Spleen (tissue), 11 donors: ENCODE measurements at regions not wholly inside any gene's neighbourhood (a gene's known extent, or its start where the extent isn't known, plus 50 kb on each side); places are given as distances from the start of the nearest gene placed in this dataset.

Experiments
- DNase-seq: peaks from one replicate; pipeline ENCODE4 v3.0.0-alpha.2; 2020
- H3K27ac ChIP-seq, 8 donors: fragments of 200-600 bp; sonication (generic) in 7 of 8; 1 replicate in 4 of 8; 2 replicates in 4 of 8; pipeline versions ENCODE4 v1.5.0 to v1.8.0; 2016 to 2021; ENCODE audit warnings: inconsistent platforms in 4 of 8, mild to moderate bottlenecking in 4 of 8, moderate library complexity in 1 of 8
- H3K27me3 ChIP-seq, 7 donors: fragments of 200-600 bp; sonication (generic) in 6 of 7; replicated peaks in 1 of 7; 1 replicate in 4 of 7; 2 replicates in 3 of 7; pipeline versions ENCODE4 v1.5.0 to v1.8.0; 2016 to 2021; ENCODE audit warnings: inconsistent platforms in 3 of 7, mild to moderate bottlenecking in 1 of 7
- H3K36me3 ChIP-seq, 6 donors: fragments of 200-600 bp; sonication (generic) in 5 of 6; 1 replicate in 4 of 6; 2 replicates in 2 of 6; pipeline versions ENCODE4 v1.5.0 to v1.8.0; 2016 to 2021; ENCODE audit warnings: inconsistent platforms in 2 of 6
- H3K4me1 ChIP-seq, 6 donors: fragments of 200-600 bp; sonication (generic) in 5 of 6; 1 replicate in 3 of 6; 2 replicates in 3 of 6; pipeline versions ENCODE4 v1.5.0 to v1.8.0; 2016 to 2021; ENCODE audit warnings: inconsistent platforms in 3 of 6
- H3K4me3 ChIP-seq, 8 donors: fragments of 200-600 bp; sonication (generic) in 7 of 8; 1 replicate in 4 of 8; 2 replicates in 4 of 8; pipeline versions ENCODE4 v1.5.0 to v1.8.0; 2016 to 2021; ENCODE audit warnings: inconsistent platforms in 4 of 8, mild to moderate bottlenecking in 4 of 8, moderate library complexity in 2 of 8
- H3K9me3 ChIP-seq, 8 donors: fragments of 200-600 bp; sonication (generic) in 7 of 8; 1 replicate in 4 of 8; 2 replicates in 4 of 8; pipeline versions ENCODE4 v1.5.0 to v1.8.0; 2016 to 2021; ENCODE audit warnings: inconsistent platforms in 4 of 8
- CTCF ChIP-seq, 11 experiments: fragments of 200-600 bp in 7 of 11; fragments of 450-650 bp in 4 of 11; sonication (generic) in 4 of 11; IDR thresholded peaks in 8 of 11; conservative IDR thresholded peaks in 3 of 11; 1 replicate in 7 of 11; 2 replicates in 4 of 11; pipeline versions ENCODE4 v1.4.0 to v1.8.0; 2016 to 2021; ENCODE audit warnings: antibody characterized with exemption in 11 of 11, inconsistent platforms in 4 of 11, mild to moderate bottlenecking in 1 of 11
- POLR2A ChIP-seq, 3 donors: fragments of 450-650 bp; IDR thresholded peaks; one replicate each; pipeline ENCODE4 v1.5.1; 2017; ENCODE audit warnings: antibody characterized with exemption in 3 of 3, mild to moderate bottlenecking in 1 of 3
- POLR2AphosphoS5 ChIP-seq, 3 donors: sonication (generic); formaldehyde crosslinking; IDR thresholded peaks; one replicate each; pipeline ENCODE4 v1.5.1; 2017; ENCODE audit warnings: antibody characterized with exemption in 3 of 3
- WGBS, 5 donors: extraction: QIAGEN DNeasy Blood & Tissue Kit in 3 of 5; methylation state at CpG; one replicate each; pipeline versions ENCODE4 v1.1.5 to v1.1.7; 2013 to 2018; 5-methylcytosine and 5-hydroxymethylcytosine counted together
- intact Hi-C: fragments of 100-400 bp; cut with DNase I; formaldehyde crosslinking; loops from one replicate; pipeline ENCODE4 v1.15.0; 2023; ENCODE audit warnings: low total_unique reads
- donor health status: healthy with polysubstance abuse.
- donor health status: DM: no; HTN: no; CAD: no; lungs with moderate emphysema.
- donor health status: DM: no; HTN: no; CAD: no.
- donor health status: Bipolar disorder and iron deficiency.
- donor health status: healthy.
- donor health status: DM: no; HTN: no; CAD: no.
- donor health status: DM: yes; HTN: yes; CAD: no.

DNA sequence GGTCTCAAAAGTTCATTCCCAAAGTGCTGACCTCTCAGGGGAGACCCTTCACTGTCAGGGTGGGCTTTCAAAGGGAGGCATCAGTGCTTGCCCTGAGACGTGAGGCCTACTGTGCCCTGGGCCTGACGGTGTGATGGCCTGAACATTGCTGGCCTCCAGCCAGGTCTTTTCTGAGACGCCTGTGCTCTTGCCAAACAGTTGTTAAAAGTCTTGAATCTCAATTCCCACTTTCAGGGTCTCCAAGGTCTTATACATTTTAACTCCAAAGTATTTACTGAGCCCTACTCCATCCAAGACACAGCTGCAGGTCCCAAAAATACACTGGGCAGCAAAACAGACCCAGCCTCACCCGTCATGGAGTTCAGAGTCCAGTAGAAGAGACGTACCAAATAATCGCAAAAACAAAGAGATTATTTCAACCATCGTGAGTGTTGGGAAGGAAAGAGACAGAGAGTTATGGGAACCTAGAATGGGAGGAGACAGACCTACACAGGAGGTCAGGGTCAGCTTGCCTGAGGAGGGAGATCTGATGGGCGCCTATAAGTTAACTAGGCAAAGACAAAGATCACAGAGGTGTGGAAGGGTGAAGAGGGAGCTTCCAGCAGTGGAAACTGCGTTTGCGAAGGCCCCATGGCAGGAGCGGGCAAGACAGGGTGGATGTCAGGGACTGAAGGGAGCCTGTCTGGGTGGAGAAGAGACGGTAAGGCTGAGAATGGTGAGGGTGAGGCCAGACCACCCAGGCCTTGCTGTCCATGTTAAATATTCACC, 446.3 kb downstream of the PREX1 start:
- intact Hi-C loops, result no loop called here
- no peak for TF ChIP-seq POLR2AphosphoS5 (IDR thresholded peaks at IDR 0.05)
- no peak for TF ChIP-seq CTCF (IDR thresholded peaks at IDR 0.05 in 8 of 11, conservative IDR thresholded peaks at IDR 0.05 in 3 of 11)
- TF ChIP-seq POLR2A (IDR thresholded peaks at IDR 0.05), result no peak
- no peaks in the 10 kb centered on the region for H3K4me1 ChIP-seq
- no peak overlapping the region for H3K27ac ChIP-seq
- H3K4me3 ChIP-seq, result no peak overlapping the region
- 72 to 88% (median 86%) methylated on average over 11 to 12 of the region's 12 CpGs for WGBS, 5 donors
- H3K36me3 ChIP-seq, result no peaks in the 10 kb centered on the region
- H3K27me3 ChIP-seq, result peaks cover 0 to 16% (median 0%) of the 10 kb centered on the region in 7 donors
- no peak for DNase-seq
- H3K9me3 ChIP-seq, result no peaks in the 10 kb centered on the region

DNA sequence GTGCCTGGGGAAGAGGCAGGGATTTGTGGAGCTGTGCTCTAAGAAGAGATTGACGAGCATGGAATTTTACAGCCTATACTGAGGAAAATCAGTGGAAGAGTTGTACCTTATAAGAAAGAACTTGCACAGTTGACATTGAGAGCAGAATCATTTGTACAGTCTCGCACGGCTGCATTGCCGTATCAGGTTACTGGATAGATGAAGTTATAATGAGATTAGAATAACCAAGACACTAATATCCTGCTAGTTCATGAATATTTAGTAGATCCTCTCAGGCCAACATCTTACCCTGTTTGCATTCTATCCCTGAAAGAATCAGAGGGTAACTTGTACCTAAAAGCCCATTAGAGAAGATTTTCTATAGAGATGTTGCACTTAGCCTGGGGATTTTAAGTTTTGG, 447.1 kb downstream of the PREX1 start:
- H3K27ac ChIP-seq, result no peak overlapping the region
- H3K36me3 ChIP-seq, result no peaks in the 10 kb centered on the region
- no peak for DNase-seq
- no peaks in the 10 kb centered on the region for H3K4me1 ChIP-seq
- no peaks in the 10 kb centered on the region for H3K9me3 ChIP-seq
- intact Hi-C loops, result no loop called here
- H3K4me3 ChIP-seq, result no peak overlapping the region
- H3K27me3 ChIP-seq, result peaks cover 0 to 23% (median 0%) of the 10 kb centered on the region in 7 donors
- 93 to 97% (median 95%) methylated on average over 4 of the region's 4 CpGs for WGBS, 5 donors
- TF ChIP-seq POLR2AphosphoS5 (IDR thresholded peaks at IDR 0.05), result no peak
- no peak for TF ChIP-seq POLR2A (IDR thresholded peaks at IDR 0.05)
- no peak for TF ChIP-seq CTCF (IDR thresholded peaks at IDR 0.05 in 8 of 11, conservative IDR thresholded peaks at IDR 0.05 in 3 of 11)

GRCh38 chr20:48378976-48379675, 448.7 kb downstream of the PREX1 start:
- intact Hi-C loops, result no loop called here
- Histone ChIP-seq H3K27ac (no peak overlapping the region), H3K4me1 (peaks cover 0 to 10% (median 7%) of the 10 kb centered on the region in 6 donors), H3K4me3 (no peak overlapping the region), H3K36me3 (no peaks in the 10 kb centered on the region), H3K27me3 (peaks cover 0 to 26% (median 0%) of the 10 kb centered on the region in 7 donors), H3K9me3 (no peaks in the 10 kb centered on the region)
- no peak for DNase-seq
- WGBS, 5 donors, result 66 to 93% (median 90%) methylated on average over 8 of the region's 8 CpGs
- TF ChIP-seq POLR2AphosphoS5 (IDR thresholded peaks at IDR 0.05) (no peak), CTCF (IDR thresholded peaks at IDR 0.05 in 8 of 11, conservative IDR thresholded peaks at IDR 0.05 in 3 of 11) (no peak), POLR2A (IDR thresholded peaks at IDR 0.05) (no peak)

DNA sequence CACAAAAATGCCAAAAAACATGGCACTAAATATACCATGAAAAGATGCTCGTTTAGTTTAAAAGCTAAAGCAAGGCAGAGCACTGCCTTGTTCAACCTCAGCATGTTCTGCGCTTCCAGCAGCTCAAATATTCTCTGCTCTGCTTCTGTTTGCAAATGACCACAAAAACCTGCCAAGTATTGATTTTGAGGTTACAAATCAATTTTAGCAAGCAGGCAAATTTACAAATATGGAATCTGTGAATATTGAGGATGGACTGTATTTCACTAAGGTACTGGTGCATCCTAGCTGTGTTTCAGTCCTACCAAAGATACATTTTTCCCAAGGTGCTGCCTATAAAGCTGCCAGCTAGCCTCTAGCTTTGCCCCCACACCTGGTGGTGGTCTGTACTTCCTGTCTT, 449.9 kb downstream of the PREX1 start:
- intact Hi-C loops, result no loop called here
- Histone ChIP-seq H3K36me3 (no peaks in the 10 kb centered on the region), H3K4me1 (peaks cover 0 to 16% (median 10%) of the 10 kb centered on the region in 6 donors), H3K9me3 (no peaks in the 10 kb centered on the region), H3K27ac (no peak overlapping the region), H3K4me3 (no peak overlapping the region), H3K27me3 (peaks cover 0 to 33% (median 0%) of the 10 kb centered on the region in 7 donors)
- DNase-seq, result no peak
- TF ChIP-seq CTCF (IDR thresholded peaks at IDR 0.05 in 8 of 11, conservative IDR thresholded peaks at IDR 0.05 in 3 of 11) (no peak), POLR2A (IDR thresholded peaks at IDR 0.05) (no peak), POLR2AphosphoS5 (IDR thresholded peaks at IDR 0.05) (no peak)
- WGBS, 5 donors, result 83 to 92% (median 88%) methylated on average over 2 of the region's 2 CpGs
